ENCODE measurements at regions not wholly inside any gene's neighbourhood (a gene's known extent, or its start where the extent isn't known, plus 50 kb on each side); places are given as distances from the start of the nearest gene placed in this dataset.
A peak's percentile ranks its signal among the peaks of the same experiment; 100 is the strongest.

GRCh38 chr12:28884904-28885679 is 264.0 kb upstream of the FAR2 start:
- DNase-seq = peak; percentile 61
- H3K4me3 ChIP-seq = no peak overlapping the region
- TF ChIP-seq EP300 (IDR thresholded peaks at IDR 0.05) (no peak), POLR2AphosphoS5 (IDR thresholded peaks at IDR 0.05) (no peak), CTCF (IDR thresholded peaks at IDR 0.05) (no peak), POLR2A (IDR thresholded peaks at IDR 0.05) (no peak)
- no peaks in the 10 kb centered on the region for H3K36me3 ChIP-seq
- no peaks in the 10 kb centered on the region for H3K27me3 ChIP-seq
- 49 to 60% methylated on average over 3 of the region's 3 CpGs for WGBS, 2 donors
- peaks cover 0 to 5% (median 0%) of the 10 kb centered on the region in 4 donors for H3K4me1 ChIP-seq
- H3K27ac ChIP-seq = no peak overlapping the region
- intact Hi-C loops (cut with DNase I) = no loop called here
- no peaks in the 10 kb centered on the region for H3K9me3 ChIP-seq

- H3K9me3 ChIP-seq = no peaks in the 10 kb centered on the region
- intact Hi-C loops (cut with DNase I) = no loop called here
- no peaks in the 10 kb centered on the region for H3K36me3 ChIP-seq
- no peak overlapping the region for H3K4me3 ChIP-seq
- TF ChIP-seq POLR2AphosphoS5 (IDR thresholded peaks at IDR 0.05) (no peak), CTCF (IDR thresholded peaks at IDR 0.05) (no peak), POLR2A (IDR thresholded peaks at IDR 0.05) (no peak), EP300 (IDR thresholded peaks at IDR 0.05) (no peak)
- WGBS, 2 donors = 91% methylated on average over 2 of the region's 2 CpGs
- H3K4me1 ChIP-seq = peaks cover 0 to 5% (median 0%) of the 10 kb centered on the region in 4 donors
- no peaks in the 10 kb centered on the region for H3K27me3 ChIP-seq
- no peak overlapping the region for H3K27ac ChIP-seq
- no peak for DNase-seq
These were observed 263.1 kb upstream of the FAR2 start for GRCh38 chr12:28885928-28886327.

DNA sequence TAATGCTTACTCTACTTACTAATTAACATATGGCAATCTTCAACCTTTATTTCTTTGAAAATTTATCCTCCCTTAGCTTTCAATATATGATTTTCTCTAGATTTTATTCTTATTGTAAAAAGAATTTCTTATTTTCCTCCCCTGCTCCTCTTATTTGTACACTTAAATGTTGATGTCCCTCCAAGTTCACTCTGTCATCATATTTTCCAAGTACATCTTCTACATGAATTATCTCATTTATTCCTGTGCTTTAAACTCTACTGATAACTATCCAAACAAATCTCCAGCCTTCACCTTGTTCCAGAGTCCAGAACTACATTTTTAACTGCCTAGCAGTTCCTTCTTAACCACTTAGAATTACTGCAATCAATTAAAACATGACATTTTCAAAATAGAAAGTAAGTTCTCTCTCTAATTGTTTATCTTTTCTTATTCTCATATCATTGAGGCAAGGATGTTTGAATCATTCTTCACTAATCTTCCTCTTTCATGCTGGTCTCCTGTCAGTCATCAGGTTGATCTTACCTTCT is 261.6 kb upstream of the FAR2 start:
- Histone ChIP-seq H3K4me1 (peaks cover 0 to 5% (median 0%) of the 10 kb centered on the region in 4 donors), H3K27me3 (no peaks in the 10 kb centered on the region), H3K27ac (no peak overlapping the region), H3K36me3 (no peaks in the 10 kb centered on the region), H3K9me3 (no peaks in the 10 kb centered on the region), H3K4me3 (no peak overlapping the region)
- TF ChIP-seq POLR2A (IDR thresholded peaks at IDR 0.05) (no peak), POLR2AphosphoS5 (IDR thresholded peaks at IDR 0.05) (no peak), CTCF (IDR thresholded peaks at IDR 0.05) (no peak), EP300 (IDR thresholded peaks at IDR 0.05) (no peak)
- intact Hi-C loops (cut with DNase I) = no loop called here
- DNase-seq = no peak

GRCh38 chr12:28890664-28891063 is 258.4 kb upstream of the FAR2 start:
- WGBS, 2 donors = 81 to 86% methylated on average over 4 of the region's 4 CpGs
- Histone ChIP-seq H3K4me1 (peaks cover 0 to 5% (median 0%) of the 10 kb centered on the region in 4 donors), H3K9me3 (no peaks in the 10 kb centered on the region), H3K27me3 (no peaks in the 10 kb centered on the region), H3K4me3 (no peak overlapping the region), H3K36me3 (no peaks in the 10 kb centered on the region), H3K27ac (no peak overlapping the region)
- intact Hi-C loops (cut with DNase I) = no loop called here
- TF ChIP-seq POLR2A (IDR thresholded peaks at IDR 0.05) = no peak
- no peak for TF ChIP-seq POLR2AphosphoS5 (IDR thresholded peaks at IDR 0.05)
- no peak for TF ChIP-seq CTCF (IDR thresholded peaks at IDR 0.05)
- TF ChIP-seq EP300 (IDR thresholded peaks at IDR 0.05) = no peak
- DNase-seq = no peak
